CD14-positive monocyte (primary cell): ENCODE measurements at regions not wholly inside any gene's neighbourhood (a gene's known extent, or its start where the extent isn't known, plus 50 kb on each side); places are given as distances from the start of the nearest gene placed in this dataset.

Experiments used
- DNase-seq, 3 donors: peaks; one replicate each; pipeline ENCODE4 v3.0.0-alpha.2; 2011 to 2022
- H2AFZ ChIP-seq: 2 replicates; pipeline ENCODE4 v1.6.0; 2012; ENCODE audit warnings: mild to moderate bottlenecking, low read depth, low read length, inconsistent platforms; ENCODE audit not compliant: insufficient read depth, poor library complexity, severe bottlenecking
- H3K27ac ChIP-seq, 2 donors: 1 replicate in 1 of 2; 2 replicates in 1 of 2; pipeline ENCODE4 v1.5.1; 2012 to 2013; ENCODE audit warnings: low read length in 2 of 2, control low read depth in 1 of 2, inconsistent platforms in 1 of 2, low read depth in 1 of 2, mild to moderate bottlenecking in 1 of 2
- H3K27me3 ChIP-seq, 2 donors: one replicate each; pipeline versions ENCODE4 v1.6.0 to v1.6.1; 2011 to 2013; ENCODE audit warnings: low read length in 2 of 2; ENCODE audit not compliant: control insufficient read depth in 2 of 2, insufficient read depth in 2 of 2
- H3K36me3 ChIP-seq, 2 donors: replicated peaks in 1 of 2; 1 replicate in 1 of 2; 2 replicates in 1 of 2; pipeline versions ENCODE4 v1.5.1 to v1.6.1; 2012 to 2013; ENCODE audit warnings: low read length in 2 of 2, control low read depth in 1 of 2, inconsistent platforms in 1 of 2, mild to moderate bottlenecking in 1 of 2; ENCODE audit not compliant: insufficient read depth in 2 of 2, control insufficient read depth in 1 of 2
- H3K4me1 ChIP-seq, 2 donors: 1 replicate in 1 of 2; 2 replicates in 1 of 2; pipeline versions ENCODE4 v1.5.1 to v1.6.1; 2012 to 2013; ENCODE audit warnings: low read length in 2 of 2, control low read depth in 1 of 2, inconsistent platforms in 1 of 2, mild to moderate bottlenecking in 1 of 2, moderate library complexity in 1 of 2; ENCODE audit not compliant: insufficient read depth in 2 of 2, control insufficient read depth in 1 of 2
- H3K4me2 ChIP-seq: replicated peaks from 2 replicates; pipeline ENCODE3; 2012; ENCODE audit warnings: low read length, moderate library complexity, mild to moderate bottlenecking; ENCODE audit not compliant: poor library complexity, severe bottlenecking; ENCODE audit errors: extremely low read depth
- H3K4me3 ChIP-seq, 3 experiments: fragments of 200-600 bp in 1 of 3; sonication (generic) in 1 of 3; replicated peaks in 1 of 3; 1 replicate in 2 of 3; 2 replicates in 1 of 3; pipeline ENCODE4 v1.5.1; 2011 to 2013; ENCODE audit warnings: low read length in 3 of 3, mild to moderate bottlenecking in 3 of 3, control low read depth in 2 of 3, low read depth in 2 of 3, inconsistent platforms in 1 of 3, moderate library complexity in 1 of 3
- H3K79me2 ChIP-seq: 2 replicates; pipeline ENCODE4 v1.6.0; 2012; ENCODE audit warnings: mild to moderate bottlenecking, control low read depth, inconsistent platforms, low read length, moderate library complexity; ENCODE audit not compliant: insufficient read depth
- H3K9ac ChIP-seq: 2 replicates; pipeline ENCODE4 v1.6.0; 2017; ENCODE audit warnings: low read length, mild to moderate bottlenecking; ENCODE audit not compliant: insufficient read depth, poor library complexity, severe bottlenecking
- H3K9me3 ChIP-seq, 2 donors: replicated peaks in 1 of 2; 1 replicate in 1 of 2; 2 replicates in 1 of 2; pipeline versions ENCODE4 v1.5.1 to v1.6.1; 2012 to 2013; ENCODE audit warnings: low read length in 2 of 2, control low read depth in 1 of 2; ENCODE audit not compliant: control insufficient read depth in 1 of 2, insufficient read depth in 1 of 2
- H4K20me1 ChIP-seq: 2 replicates; pipeline ENCODE4 v1.6.0; 2012; ENCODE audit warnings: mild to moderate bottlenecking, low read length, control low read depth, moderate library complexity; ENCODE audit not compliant: insufficient read depth
- H3K27ac Mint-ChIP-seq, 7 donors: one replicate each; pipeline ENCODE4 v1.8.0; 2020; ENCODE audit warnings: mild to moderate bottlenecking in 7 of 7, mixed read lengths in 7 of 7, moderate library complexity in 6 of 7, inconsistent platforms in 2 of 7
- H3K27me3 Mint-ChIP-seq, 3 donors: one replicate each; pipeline ENCODE4 v1.8.0; 2021 to 2022; ENCODE audit warnings: low read depth in 3 of 3, mild to moderate bottlenecking in 3 of 3, mixed read lengths in 3 of 3, moderate library complexity in 3 of 3, inconsistent platforms in 1 of 3
- H3K36me3 Mint-ChIP-seq, 2 donors: one replicate each; pipeline ENCODE4 v1.8.0; 2020; ENCODE audit warnings: mixed read lengths in 2 of 2, inconsistent platforms in 1 of 2, mild to moderate bottlenecking in 1 of 2
- H3K4me1 Mint-ChIP-seq: one replicate; pipeline ENCODE4 v1.8.0; 2020; ENCODE audit warnings: mild to moderate bottlenecking, mixed read lengths
- H3K4me3 Mint-ChIP-seq, 2 donors: one replicate each; pipeline ENCODE4 v1.8.0; 2020; ENCODE audit warnings: mild to moderate bottlenecking in 2 of 2, mixed read lengths in 2 of 2, moderate library complexity in 1 of 2
- H3K9me3 Mint-ChIP-seq, 7 donors: one replicate each; pipeline ENCODE4 v1.8.0; 2020 to 2022; ENCODE audit warnings: mixed read lengths in 7 of 7, mild to moderate bottlenecking in 6 of 7, moderate library complexity in 6 of 7, inconsistent platforms in 2 of 7
- CTCF ChIP-seq: fragments of 200-600 bp; IDR thresholded peaks from one replicate; pipeline ENCODE4 v1.8.0; 2022; ENCODE audit warnings: antibody characterized with exemption, mild to moderate bottlenecking
- WGBS: methylation state at CpG from one replicate; pipeline ENCODE4 v1.1.5; 2013; ENCODE audit warnings: missing lambda C conversion rate; ENCODE audit not compliant: insufficient coverage; 5-methylcytosine and 5-hydroxymethylcytosine counted together
- intact Hi-C, 2 donors: fragments of 100-400 bp; cut with micrococcal nuclease; formaldehyde crosslinking; loops; one replicate each; pipeline versions ENCODE4 v1.15.0 to v1.15.1; 2023

DNA sequence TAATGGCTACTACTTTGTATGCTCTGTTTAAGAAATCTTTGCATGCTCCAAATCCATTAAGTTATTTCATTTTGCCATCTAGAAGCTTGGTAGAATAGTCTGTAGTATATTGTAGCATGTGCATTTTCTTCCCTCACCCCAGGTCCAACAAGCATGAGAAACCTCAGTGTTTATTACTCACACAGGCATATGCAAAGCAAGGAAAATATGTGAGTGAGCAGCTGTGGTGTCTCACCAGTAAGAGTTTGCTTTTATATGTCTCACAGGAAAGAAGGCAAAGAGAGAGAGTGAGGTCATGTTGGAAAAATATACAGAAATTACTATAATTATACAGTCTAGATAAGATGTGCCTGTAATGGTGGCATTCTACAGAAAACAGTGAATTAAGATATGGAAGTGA lies 312.5 kb downstream of the C3orf38 start:
- Histone ChIP-seq H3K4me1 (no peaks in the 10 kb centered on the region), H4K20me1 (no peaks in the 10 kb centered on the region), H2AFZ (no peak overlapping the region), H3K27ac (no peak overlapping the region), H3K9me3 (peaks cover 8 to 11% of the 10 kb centered on the region in 2 donors), H3K4me3 (no peak overlapping the region), H3K27me3 (no peaks in the 10 kb centered on the region), H3K9ac (no peak overlapping the region), H3K36me3 (no peaks in the 10 kb centered on the region), H3K4me2 (no peak overlapping the region), H3K79me2 (no peaks in the 10 kb centered on the region)
- no peak for DNase-seq
- Mint-ChIP-seq H3K36me3 (no peaks in the 10 kb centered on the region), H3K9me3 (peaks cover 2 to 18% (median 7%) of the 10 kb centered on the region in 7 donors), H3K4me3 (no peak overlapping the region), H3K4me1 (no peaks in the 10 kb centered on the region), H3K27ac (no peak overlapping the region), H3K27me3 (no peaks in the 10 kb centered on the region)
- TF ChIP-seq CTCF: no peak
- intact Hi-C loops: no loop called here

GRCh38 chr3:88467191-88467590 lies 317.4 kb downstream of the C3orf38 start:
- no peaks in the 10 kb centered on the region for H3K27me3 Mint-ChIP-seq
- WGBS: no CpG with 5 or more reads among the region's 5 CpGs
- no peak overlapping the region for H3K27ac Mint-ChIP-seq
- Histone ChIP-seq H3K9ac (no peak overlapping the region), H3K27ac (no peak overlapping the region), H3K9me3 (peaks cover 10 to 14% of the 10 kb centered on the region in 2 donors), H3K79me2 (no peaks in the 10 kb centered on the region), H3K36me3 (no peaks in the 10 kb centered on the region), H3K27me3 (no peaks in the 10 kb centered on the region), H3K4me3 (no peak overlapping the region), H2AFZ (no peak overlapping the region), H4K20me1 (no peaks in the 10 kb centered on the region), H3K4me1 (no peaks in the 10 kb centered on the region), H3K4me2 (no peak overlapping the region)
- intact Hi-C loops: no loop called here
- no peaks in the 10 kb centered on the region for H3K36me3 Mint-ChIP-seq
- H3K4me3 Mint-ChIP-seq: no peak overlapping the region
- H3K4me1 Mint-ChIP-seq: no peaks in the 10 kb centered on the region
- DNase-seq: no peak
- TF ChIP-seq CTCF: no peak
- H3K9me3 Mint-ChIP-seq: peaks cover 1 to 10% (median 4%) of the 10 kb centered on the region in 7 donors
